ENCODE measurements at regions not wholly inside any gene's neighbourhood (a gene's known extent, or its start where the extent isn't known, plus 50 kb on each side); places are given as distances from the start of the nearest gene placed in this dataset.
"Not testable (repeated sequence)": the region's sequence is repeated elsewhere in the genome, so short reads cannot be mapped to it uniquely, and the experiment has no call there.

GRCh38 chr2:182548031-182548950 lies 121.5 kb upstream of the PDE1A start:
- no peak for DNase-seq (ENCODE audit: low read depth)

GRCh38 chr2:182550234-182550633 lies 123.4 kb upstream of the PDE1A start:
- DNase-seq (ENCODE audit: low read depth), result no peak

GRCh38 chr2:182552232-182552631 lies 125.4 kb upstream of the PDE1A start:
- not testable (repeated sequence) for DNase-seq (ENCODE audit: low read depth)

- not testable (repeated sequence) for DNase-seq (ENCODE audit: low read depth)
These were observed 125.9 kb upstream of the PDE1A start for GRCh38 chr2:182552785-182553184.

GRCh38 chr2:182553483-182553882 lies 126.6 kb upstream of the PDE1A start:
- DNase-seq (ENCODE audit: low read depth), result no peak

- DNase-seq (ENCODE audit: low read depth), result no peak
These were observed 128.1 kb upstream of the PDE1A start for GRCh38 chr2:182554950-182555349.

- DNase-seq (ENCODE audit: low read depth), result no peak
These were observed 131.7 kb upstream of the PDE1A start for GRCh38 chr2:182558564-182558963.

GRCh38 chr2:182559623-182560022 lies 132.8 kb upstream of the PDE1A start:
- DNase-seq (ENCODE audit: low read depth), result no peak

GRCh38 chr2:182565911-182566567 lies 139.2 kb upstream of the PDE1A start:
- DNase-seq (ENCODE audit: low read depth), result no peak

GRCh38 chr2:182573553-182573952 lies 142.5 kb upstream of the DNAJC10 start:
- DNase-seq (ENCODE audit: low read depth), result no peak

GRCh38 chr2:182577816-182578215 lies 138.2 kb upstream of the DNAJC10 start:
- DNase-seq (ENCODE audit: low read depth), result no peak

GRCh38 chr2:182581196-182581935 lies 134.7 kb upstream of the DNAJC10 start:
- no peak for DNase-seq (ENCODE audit: low read depth)

GRCh38 chr2:182584462-182584861 lies 131.6 kb upstream of the DNAJC10 start:
- DNase-seq (ENCODE audit: low read depth), result no peak

- no peak for DNase-seq (ENCODE audit: low read depth)
These were observed 131.1 kb upstream of the DNAJC10 start for GRCh38 chr2:182585001-182585400.

- DNase-seq (ENCODE audit: low read depth), result no peak
These were observed 130.6 kb upstream of the DNAJC10 start for GRCh38 chr2:182585430-182585829.

GRCh38 chr2:182586426-182586825 lies 129.6 kb upstream of the DNAJC10 start:
- DNase-seq (ENCODE audit: low read depth), result no peak

GRCh38 chr2:182587831-182588230 lies 128.2 kb upstream of the DNAJC10 start:
- peak; percentile 89 for DNase-seq (ENCODE audit: low read depth)

GRCh38 chr2:182589121-182589520 lies 126.9 kb upstream of the DNAJC10 start:
- DNase-seq (ENCODE audit: low read depth), result no peak

- DNase-seq (ENCODE audit: low read depth), result no peak
These were observed 124.3 kb upstream of the DNAJC10 start for GRCh38 chr2:182591774-182592173.

GRCh38 chr2:182592691-182593393 lies 123.2 kb upstream of the DNAJC10 start:
- no peak for DNase-seq (ENCODE audit: low read depth)

- peak; percentile 60 for DNase-seq (ENCODE audit: low read depth)
These were observed 122.6 kb upstream of the DNAJC10 start for GRCh38 chr2:182593394-182593975.

- peak; percentile 38 for DNase-seq (ENCODE audit: low read depth)
These were observed 121.8 kb upstream of the DNAJC10 start for GRCh38 chr2:182594286-182594685.
